ENCODE measurements at regions not wholly inside any gene's neighbourhood (a gene's known extent, or its start where the extent isn't known, plus 50 kb on each side); places are given as distances from the start of the nearest gene placed in this dataset.

- TF ChIP-seq CTCF (IDR thresholded peaks at IDR 0.05) (no peak), POLR2A (IDR thresholded peaks at IDR 0.05) (no peak)
These were observed 136.4 kb upstream of the GPC1 start for GRCh38 chr2:240298803-240299709.

Data from heart left ventricle (tissue), 13 donors.